Dendritic cell treated with granulocyte-macrophage colony-stimulating factor and Interleukin-4, amounts not matched to agents 40 ng/mL and 50 ng/mL, for 4 days (primary cell): ENCODE measurements at regions not wholly inside any gene's neighbourhood (a gene's known extent, or its start where the extent isn't known, plus 50 kb on each side); places are given as distances from the start of the nearest gene placed in this dataset.

Experiments
- H3K27ac Mint-ChIP-seq: one replicate; pipeline ENCODE4 v1.8.0; 2022; ENCODE audit warnings: mild to moderate bottlenecking, mixed read lengths
- H3K27me3 Mint-ChIP-seq: one replicate; pipeline ENCODE4 v1.8.0; 2022; ENCODE audit warnings: mild to moderate bottlenecking, mixed read lengths
- H3K36me3 Mint-ChIP-seq: one replicate; pipeline ENCODE4 v1.8.0; 2022; ENCODE audit warnings: low read depth, mixed read lengths
- H3K4me1 Mint-ChIP-seq: one replicate; pipeline ENCODE4 v1.8.0; 2022; ENCODE audit warnings: low read depth, mixed read lengths
- H3K4me3 Mint-ChIP-seq: one replicate; pipeline ENCODE4 v1.8.0; 2022; ENCODE audit warnings: mild to moderate bottlenecking, moderate library complexity, mixed read lengths
- H3K9me3 Mint-ChIP-seq: one replicate; pipeline ENCODE4 v1.8.0; 2022; ENCODE audit warnings: mixed read lengths
- intact Hi-C: fragments of 100-400 bp; cut with micrococcal nuclease; formaldehyde crosslinking; loops from one replicate; pipeline ENCODE4 v1.15.0; 2022

- intact Hi-C loops, result no loop called here
- Mint-ChIP-seq H3K27ac (no peak overlapping the region), H3K27me3 (no peaks in the 10 kb centered on the region), H3K36me3 (no peaks in the 10 kb centered on the region), H3K4me1 (no peaks in the 10 kb centered on the region), H3K9me3 (no peaks in the 10 kb centered on the region), H3K4me3 (no peak overlapping the region)
Measured at GRCh38 chr4:156569535-156569934, 402.1 kb downstream of the PDGFC start.

- H3K9me3 Mint-ChIP-seq, result no peaks in the 10 kb centered on the region
Measured at GRCh38 chr4:156568484-156568883, 403.1 kb downstream of the PDGFC start.

DNA sequence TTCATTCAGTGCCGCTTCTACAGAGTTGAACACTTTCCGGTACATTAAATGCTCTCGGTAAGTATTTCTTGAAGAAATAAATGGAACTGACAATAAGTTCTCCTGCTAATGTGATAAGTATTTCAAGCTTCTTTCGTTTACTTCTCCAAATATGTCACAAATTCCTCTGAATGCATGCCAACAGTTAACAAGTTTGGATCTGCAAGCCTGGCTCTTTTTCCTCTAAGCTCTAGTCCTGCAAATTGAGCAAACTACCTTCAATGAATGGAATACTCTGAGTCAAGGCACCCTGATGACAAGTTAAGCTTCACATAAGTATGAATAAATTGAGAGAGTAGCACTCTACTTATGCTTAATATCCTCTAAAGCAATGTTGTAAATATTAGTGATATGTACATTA is 403.6 kb downstream of the PDGFC start:
- Mint-ChIP-seq H3K9me3 (no peaks in the 10 kb centered on the region), H3K4me3 (no peak overlapping the region), H3K36me3 (no peaks in the 10 kb centered on the region), H3K4me1 (no peaks in the 10 kb centered on the region), H3K27me3 (no peaks in the 10 kb centered on the region), H3K27ac (no peak overlapping the region)
- intact Hi-C loops, result no loop called here

More at GRCh38 chr4:156568484-156568883, 403.1 kb downstream of the PDGFC start:
- H3K4me3 Mint-ChIP-seq, result no peak overlapping the region
- H3K36me3 Mint-ChIP-seq, result no peaks in the 10 kb centered on the region
- H3K27ac Mint-ChIP-seq, result no peak overlapping the region
- intact Hi-C loops, result no loop called here
- H3K4me1 Mint-ChIP-seq, result no peaks in the 10 kb centered on the region
- no peaks in the 10 kb centered on the region for H3K27me3 Mint-ChIP-seq

- peaks cover 20% of the 10 kb centered on the region for H3K9me3 Mint-ChIP-seq
- intact Hi-C loops, result no loop called here
- H3K27me3 Mint-ChIP-seq, result no peaks in the 10 kb centered on the region
- no peak overlapping the region for H3K27ac Mint-ChIP-seq
- H3K4me1 Mint-ChIP-seq, result peaks cover 5% of the 10 kb centered on the region
- no peak overlapping the region for H3K4me3 Mint-ChIP-seq
- H3K36me3 Mint-ChIP-seq, result no peaks in the 10 kb centered on the region
Measured at GRCh38 chr4:156560701-156561100, 410.9 kb downstream of the PDGFC start.

DNA sequence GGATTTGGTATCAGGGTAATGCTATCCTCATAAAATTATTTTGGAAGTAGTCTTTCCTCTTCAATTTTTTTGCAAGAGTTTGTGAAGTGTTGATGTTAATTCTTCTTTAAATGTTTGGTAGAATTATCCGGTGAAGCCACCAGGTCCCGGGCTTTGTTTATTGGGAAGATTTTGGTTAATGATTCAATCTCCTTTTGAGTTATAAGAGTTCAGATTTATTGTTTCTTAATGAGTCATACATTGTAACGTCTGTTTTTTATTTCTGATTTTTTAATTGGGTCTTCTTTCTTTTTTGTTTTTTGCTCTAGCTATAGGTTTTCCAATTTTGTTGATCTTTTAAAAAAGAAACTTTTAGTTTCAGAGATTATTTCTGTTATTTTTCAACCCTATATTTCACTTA is 412.3 kb downstream of the PDGFC start:
- Mint-ChIP-seq H3K36me3 (no peaks in the 10 kb centered on the region), H3K27ac (no peak overlapping the region), H3K4me3 (no peak overlapping the region), H3K9me3 (peaks cover 20% of the 10 kb centered on the region), H3K27me3 (no peaks in the 10 kb centered on the region), H3K4me1 (peaks cover 5% of the 10 kb centered on the region)
- intact Hi-C loops, result no loop called here

- no peaks in the 10 kb centered on the region for H3K36me3 Mint-ChIP-seq
- peaks cover 5% of the 10 kb centered on the region for H3K4me1 Mint-ChIP-seq
- intact Hi-C loops, result no loop called here
- H3K27ac Mint-ChIP-seq, result no peak overlapping the region
- H3K27me3 Mint-ChIP-seq, result no peaks in the 10 kb centered on the region
- H3K4me3 Mint-ChIP-seq, result no peak overlapping the region
- H3K9me3 Mint-ChIP-seq, result peaks cover 20% of the 10 kb centered on the region
Measured at GRCh38 chr4:156558373-156559025, 413.1 kb downstream of the PDGFC start.

DNA sequence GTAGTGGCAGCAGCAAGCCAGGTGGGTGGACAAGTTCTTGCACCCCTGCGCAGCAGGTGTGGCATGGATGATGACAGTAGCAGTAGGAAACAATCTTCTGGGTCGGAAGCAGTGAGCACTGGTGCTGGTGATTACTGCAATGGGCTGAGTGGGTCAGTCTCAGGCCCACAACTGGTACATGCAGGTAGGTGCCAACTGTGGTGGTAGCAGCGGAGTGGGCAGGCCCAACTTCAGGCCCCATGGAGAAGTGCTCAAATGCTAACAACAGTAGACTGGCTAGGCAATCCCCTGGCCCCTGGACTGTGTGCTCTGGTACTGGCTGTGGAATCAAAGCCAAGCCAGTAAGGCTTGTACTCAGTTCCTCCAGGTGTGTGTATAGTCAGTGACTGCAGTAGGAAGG is 413.7 kb downstream of the PDGFC start:
- intact Hi-C loops, result no loop called here
- peaks cover 20% of the 10 kb centered on the region for H3K9me3 Mint-ChIP-seq
- no peak overlapping the region for H3K4me3 Mint-ChIP-seq
- peaks cover 5% of the 10 kb centered on the region for H3K4me1 Mint-ChIP-seq
- H3K36me3 Mint-ChIP-seq, result no peaks in the 10 kb centered on the region
- H3K27ac Mint-ChIP-seq, result no peak overlapping the region
- H3K27me3 Mint-ChIP-seq, result no peaks in the 10 kb centered on the region

GRCh38 chr4:156556336-156556735 is 415.3 kb downstream of the PDGFC start:
- Mint-ChIP-seq H3K27me3 (no peaks in the 10 kb centered on the region), H3K9me3 (peaks cover 20% of the 10 kb centered on the region), H3K27ac (no peak overlapping the region), H3K4me1 (peaks cover 5% of the 10 kb centered on the region), H3K36me3 (no peaks in the 10 kb centered on the region), H3K4me3 (no peak overlapping the region)
- intact Hi-C loops, result no loop called here

- no peak overlapping the region for H3K4me3 Mint-ChIP-seq
- no peaks in the 10 kb centered on the region for H3K9me3 Mint-ChIP-seq
- peaks cover 6% of the 10 kb centered on the region for H3K4me1 Mint-ChIP-seq
- no peaks in the 10 kb centered on the region for H3K27me3 Mint-ChIP-seq
- H3K27ac Mint-ChIP-seq, result no peak overlapping the region
- intact Hi-C loops, result no loop called here
- H3K36me3 Mint-ChIP-seq, result no peaks in the 10 kb centered on the region
Measured at GRCh38 chr4:156553659-156554058, 417.9 kb downstream of the PDGFC start.

DNA sequence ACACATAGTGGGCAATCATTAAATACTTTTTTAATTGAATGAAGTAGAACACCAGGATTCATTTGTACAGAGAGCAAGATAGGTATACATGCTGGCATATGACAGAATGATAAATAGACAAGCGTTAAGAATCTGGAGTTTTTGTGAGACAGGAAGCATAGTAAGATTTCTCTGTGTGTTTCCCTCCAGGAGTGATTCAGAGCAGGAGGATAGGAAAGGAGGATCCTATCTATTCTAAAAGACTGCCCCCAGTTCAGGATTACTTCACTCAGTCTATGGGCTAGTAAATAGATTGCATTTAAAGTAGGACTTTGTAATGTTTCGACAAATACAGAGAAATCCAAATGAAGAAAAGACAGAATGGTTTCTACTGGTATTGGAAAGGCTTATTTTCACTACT is 423.7 kb downstream of the PDGFC start:
- intact Hi-C loops, result no loop called here
- H3K9me3 Mint-ChIP-seq, result no peaks in the 10 kb centered on the region
- H3K4me1 Mint-ChIP-seq, result peaks cover 15% of the 10 kb centered on the region
- no peak overlapping the region for H3K4me3 Mint-ChIP-seq
- no peaks in the 10 kb centered on the region for H3K36me3 Mint-ChIP-seq
- no peaks in the 10 kb centered on the region for H3K27me3 Mint-ChIP-seq
- H3K27ac Mint-ChIP-seq, result no peak overlapping the region

GRCh38 chr4:156547439-156547838 is 424.2 kb downstream of the PDGFC start:
- Mint-ChIP-seq H3K9me3 (no peaks in the 10 kb centered on the region), H3K27ac (no peak overlapping the region), H3K36me3 (no peaks in the 10 kb centered on the region), H3K4me1 (peaks cover 15% of the 10 kb centered on the region), H3K27me3 (no peaks in the 10 kb centered on the region), H3K4me3 (no peak overlapping the region)
- intact Hi-C loops, result no loop called here

GRCh38 chr4:156545003-156545785 is 426.4 kb downstream of the PDGFC start:
- H3K4me3 Mint-ChIP-seq, result no peak overlapping the region
- H3K27ac Mint-ChIP-seq, result no peak overlapping the region
- no peaks in the 10 kb centered on the region for H3K27me3 Mint-ChIP-seq
- H3K4me1 Mint-ChIP-seq, result peaks cover 15% of the 10 kb centered on the region
- intact Hi-C loops, result no loop called here
- no peaks in the 10 kb centered on the region for H3K9me3 Mint-ChIP-seq
- no peaks in the 10 kb centered on the region for H3K36me3 Mint-ChIP-seq

DNA sequence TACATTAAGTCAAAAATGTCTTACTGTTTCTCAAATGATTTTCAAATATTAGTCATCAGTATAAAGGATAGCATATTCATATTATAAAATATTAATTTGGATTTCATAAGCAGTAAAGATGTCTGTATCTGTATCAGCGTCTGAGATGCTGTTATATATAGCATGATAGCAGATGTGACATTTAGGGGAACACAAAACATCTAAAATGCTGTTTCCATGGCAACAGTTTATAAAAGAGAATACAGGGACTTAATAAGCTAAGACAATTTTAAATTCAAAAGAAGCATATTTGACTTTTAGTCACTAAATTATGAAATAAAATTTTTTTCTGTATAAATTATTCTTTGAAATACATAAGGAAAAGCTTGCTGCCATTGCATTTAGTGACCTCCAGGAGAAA is 432.2 kb downstream of the PDGFC start:
- Mint-ChIP-seq H3K36me3 (no peaks in the 10 kb centered on the region), H3K27me3 (no peaks in the 10 kb centered on the region), H3K4me3 (no peak overlapping the region), H3K9me3 (no peaks in the 10 kb centered on the region), H3K4me1 (no peaks in the 10 kb centered on the region), H3K27ac (no peak overlapping the region)
- intact Hi-C loops, result no loop called here

DNA sequence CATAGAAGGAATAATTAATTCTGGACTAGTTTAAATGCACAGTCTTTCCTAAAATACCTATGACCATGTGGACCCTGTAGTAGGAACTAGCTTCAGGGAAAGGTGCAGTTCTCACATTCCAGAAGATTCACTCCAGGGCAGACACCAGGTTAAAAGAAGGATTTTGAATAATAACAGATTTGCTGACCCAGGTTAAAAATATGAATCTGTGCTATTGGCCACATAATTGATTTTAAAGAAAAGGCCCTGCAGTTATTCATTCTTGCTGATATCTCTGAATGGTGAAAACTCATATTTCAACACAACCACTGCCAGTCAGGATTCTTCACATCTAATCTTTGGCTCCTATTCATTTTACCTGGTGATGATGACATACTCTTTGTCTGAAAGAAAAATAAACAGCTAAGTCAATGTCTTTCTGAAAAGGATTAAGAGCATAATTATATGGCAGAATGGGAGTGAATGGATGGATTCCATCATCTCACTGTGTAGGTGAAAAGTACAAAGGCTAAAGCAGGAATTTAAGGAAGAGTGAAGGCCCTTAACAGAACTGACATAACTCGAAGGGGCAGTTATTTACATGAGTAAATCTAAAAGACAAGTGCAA is 432.8 kb downstream of the PDGFC start:
- Mint-ChIP-seq H3K9me3 (no peaks in the 10 kb centered on the region), H3K4me1 (no peaks in the 10 kb centered on the region), H3K36me3 (no peaks in the 10 kb centered on the region), H3K4me3 (no peak overlapping the region), H3K27ac (no peak overlapping the region), H3K27me3 (no peaks in the 10 kb centered on the region)
- intact Hi-C loops, result no loop called here
